ENCODE measurements at regions not wholly inside any gene's neighbourhood (a gene's known extent, or its start where the extent isn't known, plus 50 kb on each side); places are given as distances from the start of the nearest gene placed in this dataset.

DNA sequence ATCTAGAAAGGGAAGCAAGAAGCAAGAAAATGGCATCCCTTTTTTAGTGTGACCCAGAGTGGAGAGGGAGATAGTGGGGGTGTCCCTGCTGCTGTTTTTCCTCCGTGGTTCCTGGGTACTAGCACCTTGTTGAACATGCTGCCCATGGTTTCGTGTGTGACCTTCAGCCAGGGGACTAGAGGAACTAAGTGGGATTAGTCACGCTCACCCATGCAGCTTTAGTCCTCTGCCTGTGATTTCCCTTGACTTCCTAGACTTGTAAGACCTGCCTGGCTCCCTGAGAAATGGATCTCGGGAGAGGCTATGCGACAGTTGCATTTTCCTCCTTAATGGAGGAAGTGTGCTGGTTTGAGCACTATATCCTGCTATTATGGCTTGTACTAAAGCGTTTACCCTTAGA is 471.4 kb downstream of the DCDC2C start:
- no peak overlapping the region for H3K27ac ChIP-seq (ENCODE audit: control insufficient read depth, insufficient read depth)
- H2AFZ ChIP-seq (ENCODE audit: control insufficient read depth, low read depth, low read length) = no peak overlapping the region
- FAIRE-seq = no peak

More for the DNA sequence above, 471.4 kb downstream of the DCDC2C start:
- in situ Hi-C loops (cut with MboI) = no loop called here
- WGBS (ENCODE audit: insufficient coverage, insufficient replicate concordance, low lambda C conversion rate, missing lambda C conversion rate) = 5% methylated on average over 6 of the region's 6 CpGs
- no peak overlapping the region for H3K4me3 ChIP-seq
- H3K4me2 ChIP-seq (ENCODE audit: control insufficient read depth, insufficient read depth) = no peak overlapping the region
- SMC1A ChIA-PET (ENCODE audit: uncharacterized antibody, unreplicated experiment) = no interaction called here
- POLR2A ChIA-PET = interaction anchor here (0.6 kb wide), 1 partner anchor 457 kb away, joined by 3 read pairs; no protein-coding TSS in a partner anchor
- intact Hi-C loops (cut with micrococcal nuclease; ENCODE audit: unreplicated experiment) = no loop called here
- H3K9ac ChIP-seq (ENCODE audit: control insufficient read depth, insufficient read depth, low read length) = no peak overlapping the region
- H4K20me1 ChIP-seq (ENCODE audit: control insufficient read depth, insufficient read depth) = no peaks in the 10 kb centered on the region
- no peak for ATAC-seq
- CTCF ChIA-PET = no interaction called here
- no peak for DNase-seq (ENCODE audit: low read depth, low spot score)
- BruUV-seq (replicated peaks) = no TSS peak
- RAD21 ChIA-PET (ENCODE audit: unreplicated experiment) = no interaction called here
- H3K4me1 ChIP-seq (ENCODE audit: control insufficient read depth, insufficient read depth, low read length) = no peaks in the 10 kb centered on the region
- H3K9me3 ChIP-seq (replicated peaks; ENCODE audit: control insufficient read depth, insufficient read depth, low read length) = no peaks in the 10 kb centered on the region; the same call in 2 of the 3 replicates
- H3K36me3 ChIP-seq (ENCODE audit: control insufficient read depth in 2 of 2, insufficient read depth in 2 of 2, low read length in 1 of 2) = no peaks in the 10 kb centered on the region
- H3K79me2 ChIP-seq (ENCODE audit: control insufficient read depth, insufficient read depth, low read length) = no peaks in the 10 kb centered on the region
- TF ChIP-seq, protein P1, sequence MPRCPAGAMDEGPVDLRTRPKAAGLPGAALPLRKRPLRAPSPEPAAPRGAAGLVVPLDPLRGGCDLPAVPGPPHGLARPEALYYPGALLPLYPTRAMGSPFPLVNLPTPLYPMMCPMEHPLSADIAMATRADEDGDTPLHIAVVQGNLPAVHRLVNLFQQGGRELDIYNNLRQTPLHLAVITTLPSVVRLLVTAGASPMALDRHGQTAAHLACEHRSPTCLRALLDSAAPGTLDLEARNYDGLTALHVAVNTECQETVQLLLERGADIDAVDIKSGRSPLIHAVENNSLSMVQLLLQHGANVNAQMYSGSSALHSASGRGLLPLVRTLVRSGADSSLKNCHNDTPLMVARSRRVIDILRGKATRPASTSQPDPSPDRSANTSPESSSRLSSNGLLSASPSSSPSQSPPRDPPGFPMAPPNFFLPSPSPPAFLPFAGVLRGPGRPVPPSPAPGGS (IDR thresholded peaks at IDR 0.05; ENCODE audit: borderline replicate concordance, insufficient read depth, low read depth, low read length, poor library complexity, severe bottlenecking) = no peak
- TF ChIP-seq CEBPB (IDR thresholded peaks at IDR 0.05; ENCODE audit: borderline replicate concordance in 1 of 2, low read depth in 2 of 2, low read length in 2 of 2) = no peak
- TF ChIP-seq NFYB (IDR thresholded peaks at IDR 0.05; ENCODE audit: insufficient read depth, low read depth, low read length) = no peak
- TF ChIP-seq IKZF2 (IDR thresholded peaks at IDR 0.05) = no peak
- TF ChIP-seq GATAD2B (conservative IDR thresholded peaks at IDR 0.05; ENCODE audit: low read depth) = no peak
- no peak for TF ChIP-seq STAT3 (IDR thresholded peaks at IDR 0.05; ENCODE audit: low read depth, low read length)
- TF ChIP-seq ZSCAN29 (IDR thresholded peaks at IDR 0.05) = no peak
- no peak for TF ChIP-seq SIN3A (IDR thresholded peaks at IDR 0.05; ENCODE audit: low read depth, low read length)
- TF ChIP-seq, protein P2, sequence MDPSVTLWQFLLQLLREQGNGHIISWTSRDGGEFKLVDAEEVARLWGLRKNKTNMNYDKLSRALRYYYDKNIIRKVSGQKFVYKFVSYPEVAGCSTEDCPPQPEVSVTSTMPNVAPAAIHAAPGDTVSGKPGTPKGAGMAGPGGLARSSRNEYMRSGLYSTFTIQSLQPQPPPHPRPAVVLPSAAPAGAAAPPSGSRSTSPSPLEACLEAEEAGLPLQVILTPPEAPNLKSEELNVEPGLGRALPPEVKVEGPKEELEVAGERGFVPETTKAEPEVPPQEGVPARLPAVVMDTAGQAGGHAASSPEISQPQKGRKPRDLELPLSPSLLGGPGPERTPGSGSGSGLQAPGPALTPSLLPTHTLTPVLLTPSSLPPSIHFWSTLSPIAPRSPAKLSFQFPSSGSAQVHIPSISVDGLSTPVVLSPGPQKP (IDR thresholded peaks at IDR 0.05; ENCODE audit: low read depth, low read length) = no peak
- TF ChIP-seq ATF7 (IDR thresholded peaks at IDR 0.05; ENCODE audit: low read depth) = no peak
- TF ChIP-seq RAD21 (IDR thresholded peaks at IDR 0.05; ENCODE audit: insufficient read depth, low read depth, low read length) = no peak
- no peak for TF ChIP-seq NR2C2 (IDR thresholded peaks at IDR 0.05; ENCODE audit: borderline replicate concordance, control insufficient read depth, insufficient read length, low read depth)
- no peak for TF ChIP-seq RUNX3 (IDR thresholded peaks at IDR 0.05; ENCODE audit: low read length)
- TF ChIP-seq LARP7 (IDR thresholded peaks at IDR 0.05) = no peak
- TF ChIP-seq ETV6 (conservative IDR thresholded peaks at IDR 0.05 in 1 of 2, IDR thresholded peaks at IDR 0.05 in 1 of 2; ENCODE audit: borderline replicate concordance in 1 of 2, low read depth in 1 of 2) = no peak
- TF ChIP-seq JUNB (IDR thresholded peaks at IDR 0.05) = no peak
- TF ChIP-seq FOXM1 (IDR thresholded peaks at IDR 0.05; ENCODE audit: low read depth, low read length) = no peak
- TF ChIP-seq POLR2AphosphoS2 (IDR thresholded peaks at IDR 0.05; ENCODE audit: low read depth, low read length) = no peak
- TF ChIP-seq MYB (IDR thresholded peaks at IDR 0.05; ENCODE audit: borderline replicate concordance, low read depth, low read length) = no peak
- H3K27me3 ChIP-seq (replicated peaks in 1 of 2; ENCODE audit: control insufficient read depth in 2 of 2, insufficient read depth in 2 of 2, low read length in 1 of 2) = no peaks in the 10 kb centered on the region

Measured in GM12878 (cell line).